Activated CD8-positive, alpha-beta memory T cell treated with anti-CD3 and anti-CD28 coated beads, Interleukin-2, amount 50 U/mL, for 24 hours (primary cell): ENCODE measurements at regions not wholly inside any gene's neighbourhood (a gene's known extent, or its start where the extent isn't known, plus 50 kb on each side); places are given as distances from the start of the nearest gene placed in this dataset.
"Not testable (repeated sequence)": the region's sequence is repeated elsewhere in the genome, so short reads cannot be mapped to it uniquely, and the experiment has no call there.

Source experiments
- DNase-seq: peaks from one replicate; pipeline ENCODE4 v3.0.0-alpha.2; 2020; ENCODE audit errors: extremely low read depth

DNA sequence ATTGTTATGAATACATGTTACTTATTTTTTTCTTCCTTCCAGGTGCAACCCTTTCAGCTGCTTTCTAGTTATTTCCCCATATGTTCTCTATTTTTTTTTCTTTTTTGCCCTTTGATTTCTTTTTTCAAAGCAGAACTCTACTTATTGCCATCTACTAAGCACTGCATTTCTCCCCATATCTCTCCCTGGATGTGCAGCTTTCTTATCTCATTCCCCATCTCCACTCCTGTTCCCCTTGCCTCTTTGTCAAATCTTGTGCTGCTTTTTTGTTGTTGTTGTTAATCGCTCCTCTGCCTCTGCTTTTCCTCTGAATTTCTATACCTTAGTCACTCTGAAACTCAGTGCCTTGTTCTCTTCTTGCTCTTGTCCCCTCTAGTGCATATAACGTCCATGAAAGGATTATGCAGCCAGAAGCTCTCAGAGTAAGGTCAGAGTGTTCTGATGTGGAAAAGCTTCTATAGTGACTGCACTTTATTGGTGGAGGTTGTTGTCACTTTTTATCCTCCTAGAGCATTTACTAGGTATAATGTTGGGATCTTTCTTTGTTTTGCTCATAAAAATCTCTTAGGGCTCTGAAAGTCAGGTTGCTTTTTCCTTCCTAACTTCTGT lies 51.1 kb upstream of the JADE1 start:
- DNase-seq: no peak

DNA sequence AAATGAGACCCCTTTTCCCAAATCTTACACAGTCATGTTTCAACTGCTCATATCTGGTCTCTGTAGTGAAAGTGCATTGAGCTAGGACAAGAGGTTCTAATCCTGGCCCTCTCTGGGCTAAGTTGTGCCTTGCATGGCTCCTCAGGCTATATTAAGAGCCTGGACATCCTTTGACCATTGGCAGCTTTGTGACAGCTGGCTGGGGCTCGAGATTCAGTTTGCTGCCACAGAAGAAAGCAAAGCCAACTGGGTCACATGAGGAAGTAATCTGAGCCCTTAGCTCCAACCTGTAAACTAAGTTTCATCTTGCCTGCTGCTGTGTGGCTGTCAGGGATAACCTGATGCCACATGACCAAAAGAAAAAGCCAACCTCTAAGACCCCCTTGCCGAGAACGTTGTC lies 51.8 kb upstream of the JADE1 start:
- no peak for DNase-seq

DNA sequence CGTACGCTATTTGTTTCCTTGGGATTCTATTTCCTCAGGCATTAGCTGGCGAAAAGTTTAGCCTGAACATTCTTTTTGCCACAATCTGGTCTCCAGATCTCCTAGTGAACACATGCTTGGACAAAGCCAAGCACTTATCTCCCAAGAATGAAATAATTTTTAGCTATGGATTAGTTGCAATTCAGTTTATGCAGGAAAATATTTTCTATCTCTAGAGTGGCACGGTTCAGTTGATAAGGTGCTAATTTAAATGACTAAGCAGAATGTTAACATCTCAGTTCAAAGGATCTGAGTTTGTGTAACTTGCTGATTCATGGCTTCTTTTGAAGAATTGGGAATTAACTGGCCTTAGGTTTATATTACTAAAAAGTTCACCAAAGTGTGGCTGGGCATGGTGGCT lies 58.1 kb upstream of the JADE1 start:
- DNase-seq: no peak

DNA sequence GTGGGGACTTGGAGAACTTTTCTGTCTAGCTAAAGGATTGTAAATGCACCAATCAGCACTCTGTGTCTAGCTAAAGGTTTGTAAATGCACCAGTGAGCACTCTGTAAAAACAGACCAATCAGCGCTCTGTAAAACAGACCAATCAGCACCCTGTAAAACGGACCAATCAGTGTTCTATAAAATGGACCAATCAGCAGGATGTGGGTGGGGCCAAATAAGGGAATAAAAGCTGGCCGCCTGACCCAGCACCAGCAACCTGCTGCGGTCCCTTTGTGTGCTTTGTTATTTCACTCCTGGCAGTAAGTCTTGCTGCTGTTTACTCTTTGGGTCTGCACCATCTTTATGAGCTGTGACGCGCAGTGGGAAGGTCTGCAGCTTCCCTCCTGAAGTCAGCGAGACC lies 67.8 kb upstream of the JADE1 start:
- DNase-seq: not testable (repeated sequence)

DNA sequence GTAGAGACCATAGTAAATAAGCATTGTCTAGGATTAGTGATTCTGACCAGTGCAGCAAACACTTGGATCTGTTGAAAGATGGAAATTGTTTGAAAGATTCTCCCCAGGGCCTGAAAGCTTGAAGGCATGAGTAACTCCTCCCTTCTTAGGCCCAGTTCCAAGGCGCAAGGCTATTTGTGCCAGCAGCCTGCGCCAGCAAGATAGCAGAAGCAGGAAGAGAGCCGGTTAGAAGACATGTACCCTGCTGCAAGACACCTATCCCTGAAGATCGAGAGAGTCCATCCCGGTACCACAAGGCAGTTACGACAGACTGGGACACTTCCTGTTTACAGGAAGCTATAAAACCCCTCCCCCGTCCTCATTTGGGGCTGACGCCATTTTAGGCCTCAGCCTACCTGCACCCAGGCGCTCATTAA lies 72.4 kb upstream of the JADE1 start:
- DNase-seq: no peak

DNA sequence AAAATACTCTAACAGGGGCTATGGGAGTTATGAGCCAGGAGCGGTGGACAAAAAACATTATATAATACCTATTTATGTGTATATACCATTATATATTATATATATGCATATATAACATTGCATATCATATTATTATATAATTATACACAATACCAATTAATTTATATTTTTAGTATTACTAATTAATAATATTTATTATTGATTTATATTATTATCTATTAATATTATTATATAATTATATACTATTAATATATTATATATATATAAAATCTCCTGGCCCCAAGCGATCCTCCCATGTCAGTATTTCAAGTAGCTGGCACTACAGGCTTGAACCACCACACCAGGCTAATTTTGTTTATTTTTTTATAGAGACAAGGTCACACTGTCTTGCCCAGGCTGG lies 73.8 kb upstream of the JADE1 start:
- DNase-seq: no peak

DNA sequence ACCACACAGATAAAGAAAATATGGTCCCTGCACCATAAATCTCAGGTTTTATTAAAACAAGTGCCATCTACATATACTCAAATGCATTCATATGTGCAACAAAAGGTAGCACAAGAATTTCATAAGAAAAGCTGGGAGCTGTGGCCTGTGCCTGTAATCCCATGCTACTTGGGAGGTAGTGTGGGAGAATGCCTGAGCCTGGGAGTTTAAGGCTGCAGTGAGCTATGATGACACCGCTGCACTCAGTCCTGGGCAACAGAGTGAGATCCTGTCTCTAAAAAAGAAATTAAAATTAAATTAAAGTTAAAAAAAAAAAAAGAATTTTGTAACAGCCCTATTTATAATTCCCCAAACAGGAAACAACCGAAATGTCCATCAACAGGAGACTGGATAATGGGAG lies 81.3 kb upstream of the JADE1 start:
- DNase-seq: no peak

DNA sequence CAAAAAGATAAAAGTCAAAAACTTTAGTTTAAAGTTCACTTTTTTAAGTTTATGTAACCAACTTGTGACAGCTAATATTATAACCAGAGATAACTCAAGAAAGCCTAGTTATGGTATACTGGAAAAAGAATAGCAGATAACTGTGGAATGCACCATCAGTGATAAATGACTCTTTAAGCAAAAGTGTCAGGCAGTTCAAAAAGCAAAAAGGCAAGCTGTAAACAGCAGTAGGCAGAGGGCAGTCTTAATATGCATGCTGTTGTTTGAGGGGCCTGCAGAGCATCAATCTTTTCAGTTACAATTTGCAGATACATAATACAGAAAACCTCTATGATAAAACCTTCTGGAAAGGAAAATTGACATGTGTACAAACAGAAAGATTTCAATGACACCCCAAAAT lies 81.8 kb upstream of the JADE1 start:
- DNase-seq: no peak

DNA sequence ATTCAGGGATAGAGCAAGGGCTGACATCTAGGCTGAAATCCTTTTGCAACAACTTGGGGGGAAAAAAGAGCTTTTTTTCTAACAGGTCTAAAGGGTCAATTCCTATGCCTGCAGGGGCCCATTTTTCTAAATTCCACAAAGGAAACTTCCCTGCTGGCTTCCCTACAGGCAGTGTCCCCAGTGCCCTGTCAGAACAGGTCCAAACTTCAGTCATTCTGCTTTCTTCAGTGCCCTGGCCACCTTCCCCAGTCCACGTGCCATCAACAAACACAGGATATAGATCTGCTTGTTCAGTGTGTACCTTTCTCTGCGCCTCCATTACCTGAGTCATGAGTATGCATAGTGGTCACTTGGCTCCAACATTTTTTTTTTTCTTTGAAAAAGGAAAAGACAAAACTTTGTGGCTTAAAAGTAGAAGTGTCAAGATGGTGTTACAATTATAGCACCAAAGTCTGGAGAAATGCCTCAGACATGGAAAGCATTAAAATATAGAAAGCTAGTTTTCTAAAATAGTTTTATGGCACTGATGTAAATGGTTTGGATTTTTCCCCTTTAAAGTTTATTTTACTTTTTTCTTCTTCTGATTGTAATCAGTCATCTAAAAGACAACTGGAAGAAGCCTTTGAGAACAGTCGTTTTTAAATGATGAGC lies 84.0 kb upstream of the JADE1 start:
- no peak for DNase-seq

DNA sequence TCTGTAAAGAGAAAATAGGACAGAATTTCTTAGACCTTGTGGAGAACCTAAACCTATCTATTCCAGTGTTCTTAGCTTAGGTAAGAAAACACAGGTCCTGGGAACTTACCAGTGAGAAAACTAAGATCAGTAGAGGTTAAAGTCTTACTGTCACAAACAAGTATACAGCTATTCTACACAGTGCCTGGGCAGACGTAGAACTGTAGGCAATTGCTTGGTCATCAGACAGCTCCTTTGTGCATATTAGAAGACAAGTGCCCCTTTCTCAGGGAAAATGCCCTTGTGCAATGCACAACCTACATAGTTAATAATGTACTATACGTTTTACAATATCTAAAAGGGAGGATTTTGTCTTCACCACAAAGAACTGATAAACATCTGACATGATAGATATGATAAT lies 86.6 kb upstream of the JADE1 start:
- no peak for DNase-seq

DNA sequence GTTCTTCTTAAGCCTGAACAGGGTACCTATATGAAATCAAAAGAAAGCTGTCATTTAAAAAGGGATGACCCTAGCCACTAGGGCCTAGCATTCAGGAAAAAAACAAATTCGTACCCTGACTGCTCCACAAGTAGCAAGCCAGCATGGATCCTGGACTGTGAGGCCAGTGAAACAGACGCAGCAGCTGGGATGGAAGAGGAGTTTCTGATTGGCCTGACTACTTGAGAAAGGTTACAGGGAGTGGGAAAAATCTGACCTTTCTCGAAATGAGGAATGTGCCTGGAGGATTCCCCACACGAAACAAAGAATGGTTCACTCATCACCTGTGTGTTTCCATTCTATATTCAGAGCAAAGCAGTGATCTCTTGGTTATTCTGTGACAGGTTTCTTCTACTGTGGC lies 87.6 kb upstream of the JADE1 start:
- DNase-seq: no peak

DNA sequence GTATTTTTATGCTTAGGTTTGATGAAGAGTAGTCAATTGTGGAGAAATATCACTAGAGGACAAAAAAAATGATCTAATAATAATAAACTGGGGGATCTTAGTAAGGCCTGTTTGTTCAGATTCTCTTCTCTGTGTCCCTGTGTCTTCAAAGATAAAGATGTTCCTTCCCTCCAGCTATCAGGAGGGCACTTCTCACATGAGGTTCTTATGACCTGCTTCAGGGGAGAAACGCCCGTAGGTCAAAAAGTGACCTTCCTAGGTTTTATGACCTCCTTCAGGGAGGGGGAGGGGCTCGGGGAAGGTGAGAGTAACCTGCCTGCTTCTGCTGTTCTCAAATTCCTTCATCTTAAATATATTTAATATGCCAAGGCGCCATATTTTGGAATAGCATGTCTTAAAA lies 89.2 kb upstream of the JADE1 start:
- DNase-seq: no peak

DNA sequence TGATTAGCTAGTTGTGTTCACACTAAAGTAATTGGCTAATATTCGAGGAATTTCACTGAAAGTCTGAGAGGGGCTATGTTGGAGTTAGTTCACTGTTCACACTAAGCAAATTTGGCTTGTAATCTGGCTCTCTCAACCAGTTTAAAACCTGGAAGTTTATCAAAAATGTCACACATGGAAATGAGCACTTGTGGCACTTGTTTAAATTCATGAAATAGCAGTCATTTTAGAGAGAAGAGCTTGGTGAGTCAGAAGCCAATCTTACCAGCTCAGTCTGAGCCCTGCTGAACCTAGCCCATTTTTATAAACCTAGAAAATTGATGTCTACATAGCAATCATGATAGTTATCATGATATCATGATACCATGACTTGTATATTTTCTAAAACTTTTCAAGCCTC lies 90.7 kb upstream of the JADE1 start:
- no peak for DNase-seq

DNA sequence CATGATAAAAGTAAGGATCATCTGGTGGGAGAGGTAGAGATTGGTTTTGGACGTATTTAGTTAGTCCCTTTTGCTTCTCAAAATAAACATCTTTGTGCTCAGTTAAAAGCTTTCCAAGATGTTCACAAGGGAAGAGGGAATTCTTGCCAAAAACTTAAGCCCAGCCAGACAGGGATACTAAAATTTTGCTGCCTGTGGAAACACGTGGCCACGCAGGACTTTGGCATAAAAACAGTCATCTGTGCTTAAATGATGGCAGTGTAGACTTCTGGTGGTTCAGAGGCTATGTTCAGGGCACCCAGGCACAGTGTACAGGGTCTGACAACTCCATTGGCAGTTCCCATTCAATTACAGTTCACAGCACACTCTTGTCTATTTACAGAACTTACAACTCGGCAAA lies 93.2 kb upstream of the JADE1 start:
- DNase-seq: no peak

DNA sequence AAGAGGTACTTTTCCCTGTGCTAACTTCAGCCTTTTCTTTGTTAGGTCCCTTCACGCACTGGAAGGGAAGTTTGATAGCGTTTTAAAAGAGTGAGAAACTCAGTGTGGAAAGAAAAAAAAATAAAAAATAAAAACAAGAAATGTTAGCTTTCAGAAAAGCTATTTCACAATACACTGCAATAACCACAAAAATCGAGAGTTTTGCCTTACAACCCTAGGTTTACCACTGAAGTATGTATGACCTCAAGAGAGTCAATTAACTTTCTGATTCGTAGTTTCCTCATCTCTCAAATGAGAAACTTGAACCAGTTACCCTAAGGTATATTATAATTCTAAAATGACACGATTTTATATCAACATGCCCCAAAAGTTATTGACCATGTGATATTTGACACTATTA lies 93.9 kb upstream of the JADE1 start:
- DNase-seq: no peak

DNA sequence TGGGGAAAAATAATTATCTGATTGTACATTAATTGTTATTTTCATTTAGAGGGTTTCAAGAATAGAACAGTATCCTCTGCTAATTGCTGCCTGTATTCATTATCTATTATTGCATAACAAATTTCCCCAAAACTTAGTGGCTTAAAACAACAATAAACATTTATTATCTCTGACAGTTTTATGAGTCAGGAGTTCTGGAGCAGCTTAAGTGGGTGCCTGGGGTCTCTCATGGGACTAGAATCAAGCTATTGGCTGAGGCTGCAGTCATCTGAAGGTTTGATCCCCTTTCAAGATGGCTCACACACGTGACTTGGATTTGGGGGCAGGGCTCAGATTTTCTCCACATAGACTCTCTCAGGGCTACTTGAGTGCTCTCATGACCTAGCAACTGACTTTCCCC lies 98.1 kb upstream of the JADE1 start:
- no peak for DNase-seq

DNA sequence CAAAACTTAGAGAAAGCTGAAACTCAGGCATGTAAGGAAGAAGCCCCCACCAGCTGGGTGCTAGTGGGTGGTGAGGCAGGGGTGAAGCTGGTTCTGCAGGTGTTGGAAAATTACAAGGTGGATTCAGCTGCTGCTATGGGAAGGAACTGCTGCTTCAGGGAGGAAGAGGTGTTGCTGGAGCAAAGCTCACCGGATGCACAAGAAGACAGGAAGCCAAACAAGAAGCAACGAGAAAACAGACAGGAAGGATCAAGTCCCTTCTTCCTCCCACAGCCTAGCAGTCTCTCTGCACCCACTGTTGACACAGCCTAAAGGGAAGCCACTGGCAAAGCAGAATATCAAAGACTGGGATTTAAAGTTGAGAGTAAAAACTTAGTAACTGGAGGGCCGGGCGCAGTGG lies 100.2 kb upstream of the JADE1 start:
- DNase-seq: no peak

DNA sequence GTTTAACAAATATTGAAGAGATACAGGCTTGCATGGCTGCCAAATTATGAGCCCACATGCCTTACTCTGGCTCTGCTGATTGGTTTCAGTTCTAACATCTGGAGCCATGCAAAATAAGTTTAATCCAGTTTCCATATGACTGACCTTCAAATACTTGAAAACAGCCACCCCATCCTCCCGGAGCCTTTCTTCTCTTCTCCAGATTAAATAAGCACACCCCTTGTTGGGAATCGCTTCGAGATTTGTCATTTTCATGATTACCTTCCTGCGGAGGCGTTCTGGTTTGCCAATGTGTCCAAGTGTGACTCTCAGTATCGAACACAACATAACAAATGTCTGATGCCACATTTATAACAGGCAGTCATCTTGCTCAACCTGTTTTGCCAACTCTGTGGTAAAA lies 101.6 kb upstream of the JADE1 start:
- no peak for DNase-seq

DNA sequence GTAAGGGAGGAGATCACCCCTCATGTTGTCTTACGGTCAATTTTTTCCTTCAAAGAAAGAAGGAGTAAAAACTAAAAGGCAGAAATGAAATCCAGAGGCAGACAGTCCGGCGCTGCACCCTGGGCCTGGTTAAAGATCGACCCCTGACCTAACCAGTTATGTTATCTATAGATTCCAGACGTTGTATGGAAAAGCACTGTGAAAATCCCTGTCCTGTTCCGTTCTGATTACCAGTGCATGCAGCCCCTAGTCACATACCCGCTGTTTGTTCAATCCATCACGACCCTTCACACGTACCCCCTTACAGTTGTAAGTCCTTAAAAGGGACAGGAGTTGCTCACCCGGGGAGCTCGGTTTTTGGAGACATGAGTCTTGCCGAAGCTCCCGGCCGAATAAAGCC lies 105.6 kb upstream of the JADE1 start:
- no peak for DNase-seq

DNA sequence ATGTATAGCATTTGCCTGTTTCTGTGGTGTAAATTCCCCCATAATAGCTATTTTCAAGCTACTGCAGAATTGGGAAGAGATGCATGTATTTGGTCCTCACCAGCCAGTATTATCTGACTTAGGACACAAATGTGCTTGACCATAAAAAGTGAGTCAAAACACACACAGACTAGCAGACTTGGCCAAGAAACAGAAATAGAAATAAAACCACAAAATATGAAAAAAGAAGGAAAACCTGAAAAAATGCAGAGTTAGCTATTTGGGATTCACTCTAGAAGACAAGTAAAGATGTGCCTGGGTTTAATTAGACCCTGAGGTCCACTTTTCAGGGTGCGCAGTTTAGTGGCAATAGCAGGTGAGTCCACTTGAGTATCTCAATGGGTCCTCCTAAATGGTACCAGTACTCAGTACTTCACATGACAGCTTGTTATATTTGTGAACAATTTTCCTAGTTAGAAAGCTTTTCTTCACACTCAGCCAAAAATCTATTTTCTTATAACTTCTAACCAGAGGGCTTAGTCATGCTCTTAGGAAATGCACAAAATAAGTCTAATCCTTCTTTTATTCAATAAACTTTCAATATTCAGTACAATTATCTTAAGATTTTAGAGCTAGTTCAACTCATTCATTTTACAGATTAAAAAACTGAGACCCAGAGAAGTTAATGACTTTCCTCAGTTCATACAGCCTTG lies 108.7 kb upstream of the JADE1 start:
- no peak for DNase-seq

DNA sequence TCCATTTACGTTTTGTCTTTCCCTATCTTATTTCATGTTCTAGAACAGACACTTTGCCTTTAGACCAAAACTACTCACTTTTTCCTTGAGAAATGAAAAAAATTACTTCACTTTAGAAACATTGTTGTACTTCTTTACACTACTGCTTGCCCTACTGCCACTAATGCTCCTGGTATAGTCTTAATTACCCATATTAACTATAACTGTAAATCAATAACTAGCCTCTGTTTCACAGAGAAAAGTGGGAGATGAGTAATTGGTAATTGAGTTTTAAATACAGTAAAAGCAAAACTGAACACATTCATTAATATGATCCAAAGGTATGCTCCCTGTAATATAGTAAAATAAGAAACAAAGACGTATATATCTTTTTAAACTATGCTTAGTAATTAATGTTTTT lies 111.1 kb upstream of the JADE1 start:
- no peak for DNase-seq

DNA sequence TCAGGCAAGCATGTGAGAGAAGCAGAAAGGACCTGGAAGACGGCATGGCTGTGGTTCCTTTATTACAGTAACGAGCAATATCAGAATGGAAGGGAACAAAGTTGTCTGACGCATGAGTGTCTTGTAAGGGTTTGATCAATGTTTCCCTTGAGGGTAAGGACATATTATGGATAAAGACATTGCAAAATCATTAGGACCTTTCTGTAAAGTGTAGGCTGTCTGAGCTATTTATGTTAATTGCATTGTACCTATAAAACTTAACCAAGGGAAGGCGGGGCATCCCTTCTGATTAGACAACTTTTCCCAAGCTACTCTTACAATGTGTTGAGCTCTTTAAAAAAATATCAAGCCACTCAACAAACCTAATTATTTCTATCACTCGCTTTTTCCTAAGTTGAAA lies 112.2 kb upstream of the JADE1 start:
- DNase-seq: no peak

DNA sequence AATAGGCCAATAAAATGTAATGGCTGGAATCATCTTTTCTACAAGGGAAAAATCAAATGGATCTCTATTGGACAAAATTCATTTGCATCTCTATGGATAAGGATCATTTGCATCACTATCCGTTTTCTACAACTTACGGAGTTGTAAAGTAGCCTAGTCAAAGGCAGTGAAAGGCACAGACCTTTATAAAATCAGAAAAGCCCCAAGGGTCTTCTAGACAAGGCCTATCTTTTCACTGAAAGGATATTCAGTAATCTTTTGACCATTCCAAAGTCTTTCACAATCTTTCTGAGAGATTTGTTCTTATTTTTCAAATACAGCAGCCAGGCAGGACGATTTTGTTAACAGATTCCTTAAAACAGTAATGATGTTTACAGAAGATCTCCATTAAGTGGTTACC lies 119.5 kb upstream of the JADE1 start:
- DNase-seq: no peak
